DOHH2 (cell line): ENCODE measurements at regions not wholly inside any gene's neighbourhood (a gene's known extent, or its start where the extent isn't known, plus 50 kb on each side); places are given as distances from the start of the nearest gene placed in this dataset.

Experiments
- H3F3A ChIP-seq: fragments of 200-600 bp; sonication (generic), shearing (Covaris generic); 2 replicates; pipeline ENCODE4 v1.6.0; 2016; ENCODE audit warnings: antibody characterized with exemption, mild to moderate bottlenecking; ENCODE audit not compliant: control insufficient read depth, insufficient read depth
- H3K27ac ChIP-seq: fragments of 200-600 bp; sonication (generic); 2 replicates; pipeline ENCODE4 v1.5.1; 2014; ENCODE audit warnings: low read depth, mild to moderate bottlenecking, low read length, moderate library complexity
- H3K27me3 ChIP-seq: fragments of 200-600 bp; sonication (generic); 2 replicates; pipeline ENCODE4 v1.6.1; 2014; ENCODE audit warnings: mild to moderate bottlenecking, low read length, mixed read lengths; ENCODE audit not compliant: control insufficient read depth
- H3K36me3 ChIP-seq: fragments of 200-600 bp; sonication (generic); 2 replicates; pipeline ENCODE4 v1.6.1; 2014; ENCODE audit warnings: mild to moderate bottlenecking, low read length, moderate library complexity, mixed read lengths; ENCODE audit not compliant: control insufficient read depth
- H3K4me1 ChIP-seq: fragments of 200-600 bp; sonication (generic); 2 replicates; pipeline ENCODE4 v1.6.1; 2014; ENCODE audit warnings: mild to moderate bottlenecking, low read length, mixed read lengths; ENCODE audit not compliant: control insufficient read depth
- H3K4me2 ChIP-seq: fragments of 200-600 bp; sonication (generic); 2 replicates; pipeline ENCODE4 v1.6.0; 2014; ENCODE audit warnings: mild to moderate bottlenecking, low read length, moderate library complexity
- H3K4me3 ChIP-seq: fragments of 200-600 bp; sonication (generic); 2 replicates; pipeline ENCODE4 v1.5.1; 2014; ENCODE audit warnings: mild to moderate bottlenecking, low read length, mixed read lengths
- H3K79me2 ChIP-seq: fragments of 200-600 bp; sonication (generic); 2 replicates; pipeline ENCODE4 v1.6.1; 2014; ENCODE audit warnings: mild to moderate bottlenecking, low read length, mixed read lengths; ENCODE audit not compliant: control insufficient read depth
- H3K9me2 ChIP-seq: fragments of 200-600 bp; sonication (generic); replicated peaks from 2 replicates; pipeline ENCODE4 v1.6.1; 2014; ENCODE audit warnings: mild to moderate bottlenecking, low read length, mixed read lengths; ENCODE audit not compliant: control insufficient read depth
- H3K9me3 ChIP-seq: fragments of 200-600 bp; sonication (generic); 2 replicates; pipeline ENCODE4 v1.6.1; 2014; ENCODE audit warnings: antibody characterized with exemption, low read length, mixed read lengths; ENCODE audit not compliant: control insufficient read depth, insufficient read depth
- H4K20me1 ChIP-seq: fragments of 200-600 bp; sonication (generic); 2 replicates; pipeline ENCODE4 v1.6.0; 2014; ENCODE audit warnings: low read depth, mild to moderate bottlenecking, antibody characterized with exemption, low read length, moderate library complexity; ENCODE audit not compliant: control insufficient read depth, insufficient read depth
- CTCF ChIP-seq: fragments of 200-600 bp; sonication (generic); IDR thresholded peaks from one replicate; pipeline ENCODE4 v1.5.1; 2014; ENCODE audit warnings: antibody characterized with exemption, mild to moderate bottlenecking, low read depth, low read length; ENCODE audit not compliant: poor library complexity, severe bottlenecking
- EZH2phosphoT487 ChIP-seq: fragments of 200-600 bp; sonication (generic); IDR thresholded peaks from 2 replicates; pipeline ENCODE4 v1.6.1; 2017; ENCODE audit warnings: borderline replicate concordance, mild to moderate bottlenecking, antibody characterized with exemption, low read length, moderate library complexity, mixed read lengths

- Histone ChIP-seq H3K4me2 (no peak overlapping the region), H3K9me2 (no peaks in the 10 kb centered on the region), H3K4me1 (no peaks in the 10 kb centered on the region), H3K36me3 (no peaks in the 10 kb centered on the region), H4K20me1 (no peaks in the 10 kb centered on the region), H3K9me3 (peaks cover 3% of the 10 kb centered on the region; the same call in 1 of the 2 replicates), H3K27me3 (no peaks in the 10 kb centered on the region), H3K27ac (no peak overlapping the region), H3F3A (no peaks in the 10 kb centered on the region), H3K79me2 (no peaks in the 10 kb centered on the region), H3K4me3 (no peak overlapping the region)
- TF ChIP-seq CTCF (no peak), EZH2phosphoT487 (no peak)
These were observed 169.3 kb upstream of the NPSR1 start for GRCh38 chr7:34488766-34489165.

GRCh38 chr7:34491899-34492298 lies 166.1 kb upstream of the NPSR1 start:
- H3K4me2 ChIP-seq: no peak overlapping the region
- H4K20me1 ChIP-seq: no peaks in the 10 kb centered on the region
- H3K9me2 ChIP-seq: no peaks in the 10 kb centered on the region

GRCh38 chr7:34493752-34494151 lies 164.3 kb upstream of the NPSR1 start:
- TF ChIP-seq CTCF (no peak), EZH2phosphoT487 (no peak)
- Histone ChIP-seq H3K79me2 (no peaks in the 10 kb centered on the region), H3K9me3 (no peaks in the 10 kb centered on the region)

More at GRCh38 chr7:34491899-34492298, 166.1 kb upstream of the NPSR1 start:
- no peaks in the 10 kb centered on the region for H3K36me3 ChIP-seq
- no peak overlapping the region for H3K4me3 ChIP-seq
- no peaks in the 10 kb centered on the region for H3K4me1 ChIP-seq
- no peaks in the 10 kb centered on the region for H3K79me2 ChIP-seq
- no peaks in the 10 kb centered on the region for H3K27me3 ChIP-seq
- no peak overlapping the region for H3K27ac ChIP-seq
- no peaks in the 10 kb centered on the region for H3K9me3 ChIP-seq
- no peaks in the 10 kb centered on the region for H3F3A ChIP-seq
- TF ChIP-seq EZH2phosphoT487 (no peak), CTCF (no peak)

More at GRCh38 chr7:34493752-34494151, 164.3 kb upstream of the NPSR1 start:
- H3F3A ChIP-seq: no peaks in the 10 kb centered on the region
- no peaks in the 10 kb centered on the region for H3K36me3 ChIP-seq
- H3K27ac ChIP-seq: no peak overlapping the region
- no peak overlapping the region for H3K4me2 ChIP-seq
- H3K4me3 ChIP-seq: no peak overlapping the region
- H3K4me1 ChIP-seq: no peaks in the 10 kb centered on the region
- H3K9me2 ChIP-seq: no peaks in the 10 kb centered on the region
- H3K27me3 ChIP-seq: no peaks in the 10 kb centered on the region
- no peaks in the 10 kb centered on the region for H4K20me1 ChIP-seq
